ENCODE measurements at regions not wholly inside any gene's neighbourhood (a gene's known extent, or its start where the extent isn't known, plus 50 kb on each side); places are given as distances from the start of the nearest gene placed in this dataset.

DNA sequence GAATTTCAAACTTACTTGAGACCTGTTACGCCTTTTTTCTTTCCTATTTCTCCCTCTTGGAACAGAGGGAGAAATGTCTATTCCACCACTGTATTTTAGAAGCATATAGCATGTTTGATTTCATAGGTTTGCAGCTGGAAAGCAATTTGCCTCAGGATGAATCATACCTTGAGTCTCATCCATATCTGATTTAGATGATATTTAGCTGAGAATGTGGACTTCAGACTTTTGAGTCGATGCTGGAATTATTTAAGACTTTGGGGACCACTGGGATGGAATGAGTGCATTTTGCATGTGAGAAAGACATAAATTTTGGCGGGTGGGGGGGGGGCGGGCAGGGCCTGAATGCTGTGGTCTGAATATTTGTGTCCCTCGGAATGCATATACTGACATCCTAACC, 67.3 kb upstream of the FOXN2 start:
- Mint-ChIP-seq H3K9me3 (no peaks in the 10 kb centered on the region), H3K4me3 (no peak overlapping the region), H3K27me3 (ENCODE audit: insufficient read depth) (peaks cover 2% of the 10 kb centered on the region; the same call in 1 of the 2 replicates), H3K36me3 (ENCODE audit: low read depth) (no peaks in the 10 kb centered on the region), H3K4me1 (ENCODE audit: low read depth) (peaks cover 35% of the 10 kb centered on the region), H3K27ac (no peak overlapping the region)
- TF ChIP-seq, protein P1, sequence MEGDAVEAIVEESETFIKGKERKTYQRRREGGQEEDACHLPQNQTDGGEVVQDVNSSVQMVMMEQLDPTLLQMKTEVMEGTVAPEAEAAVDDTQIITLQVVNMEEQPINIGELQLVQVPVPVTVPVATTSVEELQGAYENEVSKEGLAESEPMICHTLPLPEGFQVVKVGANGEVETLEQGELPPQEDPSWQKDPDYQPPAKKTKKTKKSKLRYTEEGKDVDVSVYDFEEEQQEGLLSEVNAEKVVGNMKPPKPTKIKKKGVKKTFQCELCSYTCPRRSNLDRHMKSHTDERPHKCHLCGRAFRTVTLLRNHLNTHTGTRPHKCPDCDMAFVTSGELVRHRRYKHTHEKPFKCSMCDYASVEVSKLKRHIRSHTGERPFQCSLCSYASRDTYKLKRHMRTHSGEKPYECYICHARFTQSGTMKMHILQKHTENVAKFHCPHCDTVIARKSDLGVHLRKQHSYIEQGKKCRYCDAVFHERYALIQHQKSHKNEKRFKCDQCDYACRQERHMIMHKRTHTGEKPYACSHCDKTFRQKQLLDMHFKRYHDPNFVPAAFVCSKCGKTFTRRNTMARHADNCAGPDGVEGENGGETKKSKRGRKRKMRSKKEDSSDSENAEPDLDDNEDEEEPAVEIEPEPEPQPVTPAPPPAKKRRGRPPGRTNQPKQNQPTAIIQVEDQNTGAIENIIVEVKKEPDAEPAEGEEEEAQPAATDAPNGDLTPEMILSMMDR (IDR thresholded peaks at IDR 0.05): no peak
- no peak for DNase-seq

- peak; percentile 93 for DNase-seq
- H3K4me1 Mint-ChIP-seq (ENCODE audit: low read depth): peaks cover 35% of the 10 kb centered on the region
- TF ChIP-seq, protein P1 (IDR thresholded peaks at IDR 0.05): no peak
- no peaks in the 10 kb centered on the region for H3K36me3 Mint-ChIP-seq (ENCODE audit: low read depth)
- peak overlapping the region; percentile 66 for H3K4me3 Mint-ChIP-seq
- peaks cover 1% of the 10 kb centered on the region; the same call in 1 of the 2 replicates for H3K27me3 Mint-ChIP-seq (ENCODE audit: insufficient read depth)
- H3K27ac Mint-ChIP-seq: peak overlapping the region; percentile 83
- H3K9me3 Mint-ChIP-seq: no peaks in the 10 kb centered on the region
Measured at GRCh38 chr2:48248251-48248933, 66.1 kb upstream of the FOXN2 start.

DNA sequence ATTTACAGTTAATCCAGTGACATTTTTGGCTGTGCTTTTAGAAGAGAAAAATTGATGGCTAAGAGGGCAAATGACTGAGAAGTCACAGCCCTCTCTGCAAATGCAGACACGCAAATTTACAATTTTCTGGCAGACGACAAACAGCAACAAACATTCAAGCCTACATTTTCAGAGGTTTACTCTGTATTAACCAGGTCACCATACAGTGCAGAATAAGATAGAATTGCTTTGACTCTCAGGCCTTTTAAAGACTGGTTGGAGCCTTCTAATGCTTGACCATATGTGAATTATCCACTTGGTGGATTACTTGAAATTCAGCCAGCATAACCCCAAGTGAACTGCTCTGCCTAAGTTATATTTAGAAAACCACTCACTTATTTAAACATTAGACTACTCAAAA, 65.5 kb upstream of the FOXN2 start:
- Mint-ChIP-seq H3K9me3 (no peaks in the 10 kb centered on the region), H3K27me3 (ENCODE audit: insufficient read depth) (no peaks in the 10 kb centered on the region), H3K36me3 (ENCODE audit: low read depth) (no peaks in the 10 kb centered on the region), H3K4me3 (peak overlapping the region; percentile 66), H3K4me1 (ENCODE audit: low read depth) (peaks cover 35% of the 10 kb centered on the region), H3K27ac (peak overlapping the region; percentile 83)
- DNase-seq: peak; percentile 4
- TF ChIP-seq, protein P1 (IDR thresholded peaks at IDR 0.05): no peak

DNA sequence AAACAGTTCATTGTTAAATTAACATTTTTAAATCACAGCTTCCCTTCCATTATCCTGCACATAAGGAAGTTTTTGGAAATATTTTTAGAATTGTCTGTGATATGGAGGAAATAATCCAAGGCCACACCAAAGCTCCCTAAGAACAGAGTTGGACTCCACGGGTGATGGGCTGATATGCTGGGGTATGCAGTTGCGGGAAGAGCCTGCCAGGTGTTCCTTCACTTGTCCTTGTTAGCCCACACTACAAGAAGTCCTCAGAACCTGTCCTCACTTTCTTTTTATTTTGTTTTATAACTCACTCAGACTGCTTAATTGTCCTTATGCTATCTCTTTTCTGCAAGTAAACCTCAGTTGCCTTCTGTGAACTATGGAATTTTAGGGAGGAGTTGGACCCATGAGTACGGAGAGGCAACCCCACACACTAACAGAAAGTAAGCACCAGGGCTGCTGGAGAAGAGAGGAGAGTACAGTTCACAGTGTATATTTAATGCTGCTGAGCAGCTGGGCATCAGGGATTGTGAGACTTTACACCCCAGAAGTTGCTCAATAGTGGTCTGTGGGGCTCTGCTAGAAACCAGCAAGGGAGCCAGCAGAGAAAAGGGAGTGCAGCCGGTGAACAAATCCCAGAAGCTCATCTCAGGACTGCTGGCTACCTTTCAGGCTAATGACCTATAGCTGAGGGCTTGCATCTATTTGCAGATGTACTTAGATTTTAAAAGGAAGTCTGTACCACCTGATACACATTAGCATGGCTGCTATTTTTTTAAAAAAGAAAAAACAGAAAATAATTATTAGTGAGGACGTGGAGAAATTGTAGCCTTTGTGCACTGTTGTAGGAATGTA, 64.6 kb upstream of the FOXN2 start:
- TF ChIP-seq, protein P1 (IDR thresholded peaks at IDR 0.05): no peak
- Mint-ChIP-seq H3K4me3 (peak overlapping the region; percentile 52; the same call in 1 of the 2 replicates), H3K36me3 (ENCODE audit: low read depth) (no peaks in the 10 kb centered on the region), H3K27ac (peak overlapping the region; percentile 50), H3K9me3 (no peaks in the 10 kb centered on the region), H3K27me3 (ENCODE audit: insufficient read depth) (no peaks in the 10 kb centered on the region), H3K4me1 (ENCODE audit: low read depth) (peaks cover 35% of the 10 kb centered on the region)
- DNase-seq: no peak

DNA sequence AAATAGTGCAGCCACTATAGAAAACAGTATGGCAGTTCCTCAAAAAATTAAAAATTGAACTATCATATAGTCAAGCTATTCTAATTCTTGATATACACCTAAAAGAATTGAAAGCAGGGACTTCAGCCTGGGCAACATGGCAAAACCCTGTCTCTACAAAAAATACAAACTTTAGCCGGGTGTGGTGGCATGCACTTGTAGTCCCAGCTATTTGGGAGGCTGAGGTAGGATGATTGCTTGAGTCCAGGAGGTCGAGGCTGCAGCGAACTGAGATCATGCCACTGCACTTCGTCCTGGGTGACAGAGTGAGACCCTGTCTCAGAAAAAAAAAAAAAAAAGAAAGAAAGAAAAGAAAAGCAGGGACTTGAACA, 64.0 kb upstream of the FOXN2 start:
- DNase-seq: no peak
- H3K27me3 Mint-ChIP-seq (ENCODE audit: insufficient read depth): no peaks in the 10 kb centered on the region
- H3K9me3 Mint-ChIP-seq: no peaks in the 10 kb centered on the region
- TF ChIP-seq, protein P1 (IDR thresholded peaks at IDR 0.05): no peak
- peaks cover 35% of the 10 kb centered on the region for H3K4me1 Mint-ChIP-seq (ENCODE audit: low read depth)
- no peak overlapping the region for H3K4me3 Mint-ChIP-seq
- no peak overlapping the region for H3K27ac Mint-ChIP-seq
- no peaks in the 10 kb centered on the region for H3K36me3 Mint-ChIP-seq (ENCODE audit: low read depth)

All from HFFc6 (cell line).